Stimulated activated naive CD8-positive, alpha-beta T cell treated with anti-CD3 and anti-CD28 coated beads, Interleukin-15, amount 100 ng/mL, for 72 hours (primary cell): ENCODE measurements at regions not wholly inside any gene's neighbourhood (a gene's known extent, or its start where the extent isn't known, plus 50 kb on each side); places are given as distances from the start of the nearest gene placed in this dataset.
A peak's percentile ranks its signal among the peaks of the same experiment; 100 is the strongest.

Experiments used
- ATAC-seq: fragments of 150-1000 bp; cut with Tn5 transposase; 2 replicates; pipeline ENCODE4 v1.10.0; 2021; ENCODE audit warnings: mild to moderate bottlenecking, moderate library complexity
- DNase-seq, 2 donors: peaks; one replicate each; pipeline ENCODE4 v3.0.0; 2021 to 2022
- H3K27ac Mint-ChIP-seq, 2 donors: one replicate each; pipeline ENCODE4 v1.8.0; 2022; ENCODE audit warnings: mild to moderate bottlenecking in 2 of 2, mixed read lengths in 2 of 2, moderate library complexity in 2 of 2
- H3K27me3 Mint-ChIP-seq: one replicate; pipeline ENCODE4 v1.8.0; 2022; ENCODE audit warnings: mixed read lengths
- H3K4me1 Mint-ChIP-seq: one replicate; pipeline ENCODE4 v1.8.0; 2022; ENCODE audit warnings: mild to moderate bottlenecking, mixed read lengths
- H3K4me3 Mint-ChIP-seq, 2 donors: one replicate each; pipeline ENCODE4 v1.8.0; 2022; ENCODE audit warnings: mild to moderate bottlenecking in 2 of 2, mixed read lengths in 2 of 2, moderate library complexity in 1 of 2
- H3K9me3 Mint-ChIP-seq, 2 donors: one replicate each; pipeline ENCODE4 v1.8.0; 2022; ENCODE audit warnings: mixed read lengths in 2 of 2

DNA sequence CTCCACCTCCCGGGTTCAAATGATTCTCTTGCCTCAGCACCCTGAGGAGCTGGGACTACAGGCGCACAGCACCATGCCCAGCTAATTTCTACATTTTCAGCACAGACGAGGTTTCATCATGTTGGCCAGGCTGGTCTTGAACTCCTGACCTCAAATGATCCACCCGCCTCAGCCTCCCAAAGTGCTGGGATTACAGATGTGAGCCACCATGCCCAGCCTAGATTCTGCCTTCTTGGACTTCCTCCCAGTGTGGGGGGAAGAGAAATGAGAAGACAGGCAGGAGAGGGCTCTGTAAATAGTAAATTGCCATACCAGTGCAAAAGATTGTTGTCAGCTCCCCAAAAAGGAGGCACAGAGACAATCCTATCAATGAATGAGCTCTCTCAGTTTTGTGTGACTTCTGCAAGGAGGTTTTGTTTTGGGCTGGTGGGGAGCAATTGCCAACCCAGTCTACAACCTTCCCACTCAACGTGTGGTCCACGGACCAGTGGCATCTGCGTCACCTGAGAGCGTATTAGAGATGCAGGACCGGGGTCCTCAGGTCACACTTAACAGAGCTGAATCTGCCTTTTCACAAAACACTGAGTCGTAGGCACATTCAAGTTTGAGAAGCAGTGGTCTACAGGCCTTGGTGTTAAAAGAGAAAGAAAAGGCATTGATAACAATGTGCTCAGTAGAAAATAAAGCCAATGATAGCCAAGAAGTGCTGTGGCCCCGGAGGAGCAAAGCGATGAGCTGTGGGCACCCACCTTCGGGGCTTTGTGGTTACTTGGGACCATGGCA is 78.1 kb downstream of the MYCN start:
- H3K4me3 Mint-ChIP-seq: no peak overlapping the region
- DNase-seq (no peak), ATAC-seq (no peak)
- peak overlapping the region in 1 of 2 donors; percentile 30 for H3K27ac Mint-ChIP-seq
- peaks cover 35% of the 10 kb centered on the region for H3K27me3 Mint-ChIP-seq
- no peaks in the 10 kb centered on the region for H3K9me3 Mint-ChIP-seq
- peaks cover 2% of the 10 kb centered on the region for H3K4me1 Mint-ChIP-seq

- Mint-ChIP-seq H3K27me3 (peaks cover 39% of the 10 kb centered on the region), H3K4me3 (no peak overlapping the region), H3K4me1 (peaks cover 6% of the 10 kb centered on the region), H3K9me3 (no peaks in the 10 kb centered on the region), H3K27ac (no peak overlapping the region)
- ATAC-seq (no peak), DNase-seq (no peak)
Measured at GRCh38 chr2:16016282-16016681, 75.9 kb downstream of the MYCN start.

DNA sequence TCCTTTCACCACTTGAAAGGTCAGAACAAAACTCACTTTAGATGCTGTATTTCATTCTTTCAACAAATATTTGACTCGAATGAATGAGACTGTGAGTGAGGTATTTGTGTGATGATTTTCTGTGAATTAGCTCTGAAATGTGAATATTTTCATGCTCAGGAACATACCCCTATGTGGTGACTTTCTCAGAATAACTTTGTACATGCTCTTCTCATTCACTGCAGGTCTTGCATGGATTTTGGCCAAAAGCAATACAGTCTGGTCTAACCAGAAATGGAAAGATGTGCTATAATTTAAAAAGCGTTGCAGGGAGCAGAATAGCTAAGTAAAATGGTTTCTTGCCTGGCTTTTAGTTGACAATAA is 75.5 kb downstream of the MYCN start:
- no peak for ATAC-seq

GRCh38 chr2:16015210-16015902 is 75.0 kb downstream of the MYCN start:
- ATAC-seq (peak; percentile 66), DNase-seq (no peak)
- Mint-ChIP-seq H3K27me3 (peaks cover 39% of the 10 kb centered on the region), H3K9me3 (no peaks in the 10 kb centered on the region), H3K27ac (peak overlapping the region in 1 of 2 donors; percentile 78), H3K4me3 (no peak overlapping the region), H3K4me1 (peaks cover 6% of the 10 kb centered on the region)

More for the DNA sequence above, 75.5 kb downstream of the MYCN start:
- Mint-ChIP-seq H3K4me3 (no peak overlapping the region), H3K27ac (no peak overlapping the region), H3K9me3 (no peaks in the 10 kb centered on the region), H3K27me3 (peaks cover 39% of the 10 kb centered on the region), H3K4me1 (peaks cover 6% of the 10 kb centered on the region)
- no peak for DNase-seq

DNA sequence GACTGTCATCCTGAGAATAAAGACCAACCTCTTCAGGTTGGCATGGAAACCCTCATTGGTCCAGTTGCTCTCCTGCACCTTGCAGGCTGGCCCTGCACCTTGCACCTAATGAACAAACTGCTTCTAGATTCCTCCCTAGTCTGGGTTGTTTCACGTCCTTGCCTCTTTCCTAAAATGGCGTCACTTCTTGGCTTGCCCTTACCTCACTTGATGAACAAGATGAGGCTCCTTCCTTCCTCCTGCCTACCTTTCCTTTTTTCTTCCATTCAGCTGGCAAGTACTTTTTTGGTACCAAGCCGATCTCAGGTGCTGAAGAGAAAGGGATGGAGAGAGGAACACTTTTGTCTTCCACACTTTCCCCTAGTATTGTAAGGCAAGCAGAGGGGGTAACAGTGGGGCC is 74.5 kb downstream of the MYCN start:
- DNase-seq (no peak), ATAC-seq (no peak)
- Mint-ChIP-seq H3K27me3 (peaks cover 39% of the 10 kb centered on the region), H3K4me1 (peaks cover 6% of the 10 kb centered on the region), H3K9me3 (no peaks in the 10 kb centered on the region), H3K27ac (no peak overlapping the region), H3K4me3 (no peak overlapping the region)

GRCh38 chr2:16014041-16014787 is 73.9 kb downstream of the MYCN start:
- peaks cover 6% of the 10 kb centered on the region for H3K4me1 Mint-ChIP-seq
- DNase-seq (no peak), ATAC-seq (peak; percentile 11)
- no peaks in the 10 kb centered on the region for H3K9me3 Mint-ChIP-seq
- no peak overlapping the region for H3K4me3 Mint-ChIP-seq
- H3K27ac Mint-ChIP-seq: no peak overlapping the region
- H3K27me3 Mint-ChIP-seq: peaks cover 39% of the 10 kb centered on the region

DNA sequence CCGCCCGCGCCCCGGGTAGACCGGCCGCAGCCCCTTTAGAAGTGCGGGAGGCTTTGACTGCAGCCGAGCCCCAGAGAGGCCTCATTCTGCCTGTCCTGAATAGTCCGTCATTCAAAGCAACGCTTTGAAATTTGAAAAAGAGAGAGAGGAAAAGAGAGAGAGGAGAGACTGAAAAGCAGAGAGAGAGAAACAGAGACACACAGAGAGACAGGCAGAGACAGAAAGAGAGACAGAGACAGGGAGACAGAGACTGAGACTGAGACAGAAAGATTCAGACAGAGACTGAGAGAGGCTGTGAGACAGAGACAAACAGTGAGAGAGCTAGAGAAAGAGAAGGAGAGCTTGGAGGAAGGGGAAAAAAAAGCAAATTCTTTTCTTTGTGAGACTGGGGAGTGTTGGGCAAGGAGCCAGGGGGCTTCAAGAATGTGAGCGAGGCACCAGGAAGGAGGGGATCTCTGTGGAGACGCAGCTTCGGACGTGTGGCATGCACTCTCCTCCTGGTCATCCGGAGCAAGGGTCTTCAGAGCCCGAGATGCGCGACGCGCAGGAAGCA is 73.1 kb downstream of the MYCN start:
- Mint-ChIP-seq H3K4me1 (peaks cover 6% of the 10 kb centered on the region), H3K27me3 (peaks cover 39% of the 10 kb centered on the region), H3K9me3 (no peaks in the 10 kb centered on the region), H3K4me3 (peak overlapping the region; percentile 5 to 44), H3K27ac (no peak overlapping the region)
- ATAC-seq (no peak), DNase-seq (no peak)

DNA sequence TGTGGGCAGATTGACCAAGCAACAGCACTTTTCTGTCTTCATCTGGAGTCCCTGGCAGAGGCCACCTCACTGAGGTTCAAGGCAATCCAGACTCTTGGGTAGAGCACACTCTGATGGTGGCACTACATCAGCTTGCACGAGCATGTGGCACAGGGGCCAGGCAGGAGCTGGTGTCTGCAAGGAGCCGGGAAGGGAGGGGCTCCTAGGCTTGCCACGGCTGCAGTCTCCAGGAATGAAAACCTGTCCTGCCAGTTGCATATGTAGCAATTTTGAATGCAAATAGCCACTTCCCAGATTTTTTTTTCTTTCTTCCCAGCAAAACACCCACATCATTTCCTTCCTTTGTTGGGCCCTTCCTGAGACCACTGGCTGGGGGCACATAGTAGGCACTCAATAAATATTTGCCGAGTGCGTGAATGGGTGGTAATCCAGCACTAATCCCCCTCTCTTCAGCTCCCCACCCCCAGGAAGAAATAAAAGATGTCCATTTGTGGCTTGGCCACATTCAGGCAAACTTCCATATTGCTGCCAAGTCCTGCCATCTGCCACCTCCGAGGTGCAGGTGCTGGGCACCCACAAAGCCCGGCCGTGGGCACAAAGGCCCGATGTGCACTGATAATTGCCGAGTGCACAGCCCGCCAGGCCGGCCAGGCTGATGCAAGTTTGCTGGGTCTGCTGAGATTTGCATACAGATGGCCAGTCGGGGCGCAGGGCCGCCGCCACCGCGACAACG is 72.4 kb downstream of the MYCN start:
- Mint-ChIP-seq H3K4me1 (peaks cover 6% of the 10 kb centered on the region), H3K4me3 (peak overlapping the region in 1 of 2 donors; percentile 4), H3K27ac (no peak overlapping the region), H3K27me3 (peaks cover 39% of the 10 kb centered on the region), H3K9me3 (no peaks in the 10 kb centered on the region)
- ATAC-seq (no peak), DNase-seq (no peak)

DNA sequence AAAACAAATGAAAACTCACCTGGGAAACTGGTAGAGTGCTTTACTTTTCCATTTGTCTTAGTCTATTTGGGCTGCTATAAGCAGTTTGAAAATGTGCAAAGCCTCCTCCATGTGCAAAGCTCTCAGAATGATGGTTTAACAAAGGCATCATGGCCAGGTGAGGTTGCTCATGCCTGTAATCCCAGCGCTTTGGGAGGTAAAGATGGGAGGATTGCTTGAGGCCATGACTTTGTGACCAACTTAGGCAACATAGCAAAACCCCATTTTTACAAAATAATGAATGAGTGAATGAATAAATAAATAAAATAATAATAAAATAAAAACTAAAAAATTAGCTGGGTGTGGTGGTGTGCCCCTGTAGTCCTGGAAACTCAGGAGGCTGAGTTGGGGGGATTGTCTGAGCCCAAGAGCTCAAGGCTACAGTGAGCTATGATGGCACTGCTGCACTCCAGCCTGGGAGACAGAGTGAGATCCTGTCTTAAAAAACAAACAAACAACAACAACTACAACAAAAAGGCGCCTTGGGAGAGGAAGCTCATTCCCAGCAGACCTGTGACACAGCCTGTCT is 71.8 kb downstream of the MYCN start:
- peaks cover 39% of the 10 kb centered on the region for H3K27me3 Mint-ChIP-seq
- no peak overlapping the region for H3K27ac Mint-ChIP-seq
- DNase-seq (no peak), ATAC-seq (no peak)
- no peak overlapping the region for H3K4me3 Mint-ChIP-seq
- peaks cover 6% of the 10 kb centered on the region for H3K4me1 Mint-ChIP-seq
- no peaks in the 10 kb centered on the region for H3K9me3 Mint-ChIP-seq

GRCh38 chr2:16011621-16011960 is 71.2 kb downstream of the MYCN start:
- H3K4me1 Mint-ChIP-seq: peaks cover 6% of the 10 kb centered on the region
- H3K27me3 Mint-ChIP-seq: peaks cover 39% of the 10 kb centered on the region
- no peak overlapping the region for H3K27ac Mint-ChIP-seq
- no peaks in the 10 kb centered on the region for H3K9me3 Mint-ChIP-seq
- DNase-seq (no peak), ATAC-seq (no peak)
- no peak overlapping the region for H3K4me3 Mint-ChIP-seq

DNA sequence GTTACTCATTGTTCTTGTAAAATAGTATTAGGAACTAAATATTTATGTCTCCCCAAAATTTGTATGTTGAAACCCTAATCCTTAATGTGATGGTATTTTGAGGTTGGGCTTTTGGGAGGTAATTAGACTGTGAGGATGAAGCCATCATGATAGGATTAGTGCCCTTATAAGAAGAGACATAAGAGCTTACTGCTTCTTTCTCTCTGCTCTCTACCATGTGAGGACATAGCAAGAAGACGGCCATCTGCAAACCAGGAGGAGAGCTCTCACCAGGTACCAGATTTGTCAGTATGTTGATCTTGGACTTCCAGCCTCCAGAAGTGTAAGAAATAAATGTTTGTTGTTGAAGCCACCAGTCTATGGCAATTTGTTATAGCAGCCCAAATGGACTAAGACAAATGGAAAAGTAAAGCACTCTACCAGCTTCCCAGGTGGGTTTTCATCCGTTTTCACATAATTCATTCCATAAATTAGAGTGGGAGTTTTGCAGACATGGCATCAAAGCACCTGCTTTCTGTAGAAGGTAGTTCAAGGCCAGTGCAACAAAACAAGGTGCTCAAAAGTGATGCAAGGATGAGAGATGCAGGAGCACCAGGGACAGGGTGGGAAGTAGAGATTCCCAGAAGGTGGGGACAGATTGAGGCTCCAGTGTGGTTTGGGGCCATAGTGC is 70.7 kb downstream of the MYCN start:
- H3K27ac Mint-ChIP-seq: no peak overlapping the region
- H3K4me3 Mint-ChIP-seq: no peak overlapping the region
- H3K4me1 Mint-ChIP-seq: peaks cover 6% of the 10 kb centered on the region
- no peak for ATAC-seq
- no peaks in the 10 kb centered on the region for H3K9me3 Mint-ChIP-seq
- DNase-seq: no peak
- H3K27me3 Mint-ChIP-seq: peaks cover 39% of the 10 kb centered on the region

DNA sequence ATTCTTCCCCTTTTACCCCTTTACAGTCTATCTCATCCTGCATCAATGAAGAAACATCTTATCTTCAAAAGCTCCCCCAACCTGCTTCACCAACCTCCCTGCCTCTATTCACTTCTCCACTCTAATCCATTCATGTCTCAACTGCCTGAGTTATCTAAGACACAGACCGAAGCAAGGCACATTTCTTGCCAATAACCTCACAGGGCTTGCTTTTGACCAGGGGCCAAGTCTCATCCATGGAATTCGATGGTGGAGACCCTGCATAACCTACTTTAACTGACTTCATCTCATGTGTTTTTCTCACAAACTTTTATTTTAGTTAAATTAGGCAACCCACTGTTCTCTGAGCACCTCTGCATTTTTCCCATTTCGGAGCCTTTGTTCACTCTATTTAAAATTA is 69.7 kb downstream of the MYCN start:
- Mint-ChIP-seq H3K4me1 (peaks cover 6% of the 10 kb centered on the region), H3K9me3 (no peaks in the 10 kb centered on the region), H3K4me3 (no peak overlapping the region), H3K27ac (no peak overlapping the region), H3K27me3 (peaks cover 35% of the 10 kb centered on the region)
- ATAC-seq: no peak
- DNase-seq: no peak

DNA sequence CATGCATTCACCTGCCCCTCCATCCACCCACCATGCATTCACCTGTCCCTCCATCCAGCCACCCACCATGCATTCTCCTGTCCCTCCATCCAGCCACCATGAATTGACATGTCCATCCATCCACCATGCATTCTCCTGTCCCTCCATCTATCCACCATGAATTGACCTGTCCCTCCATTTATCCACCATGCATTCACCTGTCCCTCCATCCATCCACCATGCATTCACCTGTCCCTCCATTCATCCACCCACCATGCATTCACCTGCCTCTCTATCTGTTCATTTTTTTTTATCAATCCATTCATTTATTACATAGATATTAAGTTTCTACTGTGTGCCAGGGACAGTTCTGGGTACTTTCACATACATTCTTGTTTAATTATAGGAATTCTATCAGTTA is 69.2 kb downstream of the MYCN start:
- Mint-ChIP-seq H3K4me3 (no peak overlapping the region), H3K27me3 (peaks cover 31% of the 10 kb centered on the region), H3K4me1 (peaks cover 6% of the 10 kb centered on the region), H3K9me3 (no peaks in the 10 kb centered on the region), H3K27ac (no peak overlapping the region)
- ATAC-seq (no peak), DNase-seq (no peak)

GRCh38 chr2:16008856-16009255 is 68.5 kb downstream of the MYCN start:
- peaks cover 6% of the 10 kb centered on the region for H3K4me1 Mint-ChIP-seq
- ATAC-seq: no peak
- peaks cover 30% of the 10 kb centered on the region for H3K27me3 Mint-ChIP-seq
- DNase-seq: no peak
- no peak overlapping the region for H3K4me3 Mint-ChIP-seq
- no peaks in the 10 kb centered on the region for H3K9me3 Mint-ChIP-seq
- H3K27ac Mint-ChIP-seq: no peak overlapping the region
